GM23338 (cell line): ENCODE measurements at regions not wholly inside any gene's neighbourhood (a gene's known extent, or its start where the extent isn't known, plus 50 kb on each side); places are given as distances from the start of the nearest gene placed in this dataset.

Experiments used
- CREB1 ChIP-seq: fragments of 250-450 bp; sonication (Bioruptor Pico); IDR thresholded peaks from 2 replicates; pipeline ENCODE4 v1.5.0; 2020; ENCODE audit warnings: low read depth, mild to moderate bottlenecking, moderate library complexity
- EZH2 ChIP-seq: fragments of 200-600 bp; sonication (generic); IDR thresholded peaks from one replicate; pipeline ENCODE4 v1.8.0; 2017; ENCODE audit warnings: antibody characterized with exemption, mild to moderate bottlenecking, low read depth; ENCODE audit not compliant: unreplicated experiment
- EZH2phosphoT487 ChIP-seq: fragments of 200-600 bp; sonication (generic); IDR thresholded peaks from one replicate; pipeline ENCODE4 v1.8.1; 2018; ENCODE audit warnings: antibody characterized with exemption; ENCODE audit not compliant: unreplicated experiment
- JUNB ChIP-seq: IDR thresholded peaks from one replicate; pipeline ENCODE4 v1.6.1; 2016; ENCODE audit warnings: antibody characterized with exemption; ENCODE audit not compliant: unreplicated experiment
- POLR2AphosphoS5 ChIP-seq: IDR thresholded peaks from 2 replicates; pipeline ENCODE4 v1.6.1; 2016; ENCODE audit warnings: antibody characterized with exemption, low read depth
- STAT1 ChIP-seq: IDR thresholded peaks from one replicate; pipeline ENCODE4 v1.6.1; 2016; ENCODE audit warnings: antibody characterized with exemption; ENCODE audit not compliant: unreplicated experiment
- ZNF114 ChIP-seq: fragments of 250-450 bp; sonication (Bioruptor Pico); IDR thresholded peaks from 2 replicates; pipeline ENCODE4 v1.5.0; 2020; ENCODE audit warnings: mild to moderate bottlenecking, moderate library complexity
- ZNF331 ChIP-seq: fragments of 250-450 bp; sonication (Bioruptor Pico); IDR thresholded peaks from 2 replicates; pipeline ENCODE4 v1.5.0; 2020; ENCODE audit warnings: low read depth, mild to moderate bottlenecking, moderate library complexity
- TF ChIP-seq, protein P1 (sequence below), 2 experiments: fragments of 200-600 bp in 1 of 2; sonication (generic) in 1 of 2; conservative IDR thresholded peaks; 2 replicates each; pipeline versions ENCODE4 v1.5.1 to v1.6.1; 2016 to 2017; ENCODE audit warnings: antibody characterized with exemption in 2 of 2, low read depth in 2 of 2, mild to moderate bottlenecking in 2 of 2, moderate library complexity in 1 of 2
- TF ChIP-seq, protein P2 (sequence below): IDR thresholded peaks from one replicate; pipeline ENCODE4 v1.6.1; 2018; ENCODE audit warnings: antibody characterized with exemption; ENCODE audit not compliant: unreplicated experiment

DNA sequence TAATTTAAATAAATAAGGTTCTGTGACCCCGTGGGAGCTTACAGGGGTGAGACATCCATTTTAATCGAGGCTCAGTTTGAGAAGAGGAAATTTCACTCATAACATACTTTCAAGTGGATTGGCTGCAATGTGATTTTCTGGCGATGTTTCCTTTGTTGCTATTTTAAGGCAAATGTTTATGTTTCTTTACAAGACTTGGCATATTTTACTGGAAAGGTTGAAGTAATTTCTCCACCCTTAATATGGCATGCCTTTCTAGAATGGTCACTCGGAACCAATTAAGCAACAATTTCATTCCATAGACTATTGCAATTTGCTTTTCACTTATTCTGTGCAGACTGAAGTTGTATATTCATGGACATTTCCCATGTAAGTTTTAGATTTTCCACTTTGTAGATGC lies 438.0 kb upstream of the WWC1 start:
- TF ChIP-seq, protein P1, sequence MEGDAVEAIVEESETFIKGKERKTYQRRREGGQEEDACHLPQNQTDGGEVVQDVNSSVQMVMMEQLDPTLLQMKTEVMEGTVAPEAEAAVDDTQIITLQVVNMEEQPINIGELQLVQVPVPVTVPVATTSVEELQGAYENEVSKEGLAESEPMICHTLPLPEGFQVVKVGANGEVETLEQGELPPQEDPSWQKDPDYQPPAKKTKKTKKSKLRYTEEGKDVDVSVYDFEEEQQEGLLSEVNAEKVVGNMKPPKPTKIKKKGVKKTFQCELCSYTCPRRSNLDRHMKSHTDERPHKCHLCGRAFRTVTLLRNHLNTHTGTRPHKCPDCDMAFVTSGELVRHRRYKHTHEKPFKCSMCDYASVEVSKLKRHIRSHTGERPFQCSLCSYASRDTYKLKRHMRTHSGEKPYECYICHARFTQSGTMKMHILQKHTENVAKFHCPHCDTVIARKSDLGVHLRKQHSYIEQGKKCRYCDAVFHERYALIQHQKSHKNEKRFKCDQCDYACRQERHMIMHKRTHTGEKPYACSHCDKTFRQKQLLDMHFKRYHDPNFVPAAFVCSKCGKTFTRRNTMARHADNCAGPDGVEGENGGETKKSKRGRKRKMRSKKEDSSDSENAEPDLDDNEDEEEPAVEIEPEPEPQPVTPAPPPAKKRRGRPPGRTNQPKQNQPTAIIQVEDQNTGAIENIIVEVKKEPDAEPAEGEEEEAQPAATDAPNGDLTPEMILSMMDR (conservative IDR thresholded peaks at IDR 0.05; ENCODE audit: low read depth in 2 of 2): no peak
- TF ChIP-seq EZH2 (no peak), EZH2phosphoT487 (no peak), POLR2AphosphoS5 (no peak), CREB1 (CRISPR knock-in tag) (no peak), STAT1 (no peak), ZNF331 (CRISPR knock-in tag) (no peak), ZNF114 (CRISPR knock-in tag) (no peak), JUNB (no peak)
- TF ChIP-seq, protein P2, sequence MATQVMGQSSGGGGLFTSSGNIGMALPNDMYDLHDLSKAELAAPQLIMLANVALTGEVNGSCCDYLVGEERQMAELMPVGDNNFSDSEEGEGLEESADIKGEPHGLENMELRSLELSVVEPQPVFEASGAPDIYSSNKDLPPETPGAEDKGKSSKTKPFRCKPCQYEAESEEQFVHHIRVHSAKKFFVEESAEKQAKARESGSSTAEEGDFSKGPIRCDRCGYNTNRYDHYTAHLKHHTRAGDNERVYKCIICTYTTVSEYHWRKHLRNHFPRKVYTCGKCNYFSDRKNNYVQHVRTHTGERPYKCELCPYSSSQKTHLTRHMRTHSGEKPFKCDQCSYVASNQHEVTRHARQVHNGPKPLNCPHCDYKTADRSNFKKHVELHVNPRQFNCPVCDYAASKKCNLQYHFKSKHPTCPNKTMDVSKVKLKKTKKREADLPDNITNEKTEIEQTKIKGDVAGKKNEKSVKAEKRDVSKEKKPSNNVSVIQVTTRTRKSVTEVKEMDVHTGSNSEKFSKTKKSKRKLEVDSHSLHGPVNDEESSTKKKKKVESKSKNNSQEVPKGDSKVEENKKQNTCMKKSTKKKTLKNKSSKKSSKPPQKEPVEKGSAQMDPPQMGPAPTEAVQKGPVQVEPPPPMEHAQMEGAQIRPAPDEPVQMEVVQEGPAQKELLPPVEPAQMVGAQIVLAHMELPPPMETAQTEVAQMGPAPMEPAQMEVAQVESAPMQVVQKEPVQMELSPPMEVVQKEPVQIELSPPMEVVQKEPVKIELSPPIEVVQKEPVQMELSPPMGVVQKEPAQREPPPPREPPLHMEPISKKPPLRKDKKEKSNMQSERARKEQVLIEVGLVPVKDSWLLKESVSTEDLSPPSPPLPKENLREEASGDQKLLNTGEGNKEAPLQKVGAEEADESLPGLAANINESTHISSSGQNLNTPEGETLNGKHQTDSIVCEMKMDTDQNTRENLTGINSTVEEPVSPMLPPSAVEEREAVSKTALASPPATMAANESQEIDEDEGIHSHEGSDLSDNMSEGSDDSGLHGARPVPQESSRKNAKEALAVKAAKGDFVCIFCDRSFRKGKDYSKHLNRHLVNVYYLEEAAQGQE: no peak
